HG03571 (cell line): ENCODE measurements at regions not wholly inside any gene's neighbourhood (a gene's known extent, or its start where the extent isn't known, plus 50 kb on each side); places are given as distances from the start of the nearest gene placed in this dataset.
"Not testable (repeated sequence)": the region's sequence is repeated elsewhere in the genome, so short reads cannot be mapped to it uniquely, and the experiment has no call there.

Source experiments
- ATAC-seq: cut with Tn5 transposase; IDR thresholded peaks from one replicate; pipeline ENCODE4 v1.9.1; 2021; ENCODE audit not compliant: unreplicated experiment

GRCh38 chr4:149211876-149212275, 603.8 kb downstream of the IQCM start:
- ATAC-seq, result no peak

GRCh38 chr4:149203256-149204001, 612.2 kb downstream of the IQCM start:
- no peak for ATAC-seq

GRCh38 chr4:149202117-149202516, 613.5 kb downstream of the IQCM start:
- no peak for ATAC-seq

- ATAC-seq, result no peak
Observed at GRCh38 chr4:149199594-149199993, 616.0 kb downstream of the IQCM start.

GRCh38 chr4:149194061-149194460, 621.6 kb downstream of the IQCM start:
- ATAC-seq, result no peak

GRCh38 chr4:149187726-149188125, 627.9 kb downstream of the IQCM start:
- no peak for ATAC-seq

GRCh38 chr4:149183638-149184037, 632.0 kb downstream of the IQCM start:
- no peak for ATAC-seq

- ATAC-seq, result not testable (repeated sequence)
Observed at GRCh38 chr4:149181459-149181858, 634.2 kb downstream of the IQCM start.

- no peak for ATAC-seq
Observed at GRCh38 chr4:149176039-149176438, 639.6 kb downstream of the IQCM start.

GRCh38 chr4:149175549-149175948, 640.1 kb downstream of the IQCM start:
- no peak for ATAC-seq

- ATAC-seq, result no peak
Observed at GRCh38 chr4:149173241-149174013, 642.2 kb downstream of the IQCM start.

- ATAC-seq, result no peak
Observed at GRCh38 chr4:149168645-149169044, 647.0 kb downstream of the IQCM start.

- ATAC-seq, result no peak
Observed at GRCh38 chr4:149166876-149167275, 648.8 kb downstream of the IQCM start.

- ATAC-seq, result no peak
Observed at GRCh38 chr4:149166365-149166764, 649.3 kb downstream of the IQCM start.

GRCh38 chr4:149164282-149164681, 651.4 kb downstream of the IQCM start:
- ATAC-seq, result no peak

- no peak for ATAC-seq
Observed at GRCh38 chr4:149161247-149161646, 654.4 kb downstream of the IQCM start.

- ATAC-seq, result no peak
Observed at GRCh38 chr4:149160370-149160769, 655.3 kb downstream of the IQCM start.

GRCh38 chr4:149158817-149159216, 656.8 kb downstream of the IQCM start:
- no peak for ATAC-seq

- ATAC-seq, result no peak
Observed at GRCh38 chr4:149145803-149146202, 669.8 kb downstream of the IQCM start.

- ATAC-seq, result no peak
Observed at GRCh38 chr4:149144060-149144459, 671.6 kb downstream of the IQCM start.

GRCh38 chr4:149141391-149141790, 674.3 kb downstream of the IQCM start:
- ATAC-seq, result no peak

- no peak for ATAC-seq
Observed at GRCh38 chr4:149140841-149141240, 674.8 kb downstream of the IQCM start.
